H1 (cell line): ENCODE measurements at regions not wholly inside any gene's neighbourhood (a gene's known extent, or its start where the extent isn't known, plus 50 kb on each side); places are given as distances from the start of the nearest gene placed in this dataset.

Experiments used
- CHD7 ChIP-seq: fragments of 300-600 bp; sonication (generic); IDR thresholded peaks from 2 replicates; pipeline ENCODE4 v1.7.1; 2012; ENCODE audit warnings: low read length, moderate library complexity, mild to moderate bottlenecking, inconsistent platforms; ENCODE audit not compliant: insufficient replicate concordance
- HDAC2 ChIP-seq, 2 experiments: fragments of 300-600 bp in 1 of 2; sonication (generic) in 1 of 2; IDR thresholded peaks; 2 replicates each; pipeline ENCODE4 v1.6.1; 2011 to 2012; ENCODE audit warnings: low read depth in 2 of 2, low read length in 2 of 2, mild to moderate bottlenecking in 2 of 2, moderate library complexity in 2 of 2, borderline replicate concordance in 1 of 2, inconsistent platforms in 1 of 2

- TF ChIP-seq CHD7: no peak
- TF ChIP-seq HDAC2 (IDR thresholded peaks at IDR 0.05; ENCODE audit: borderline replicate concordance in 1 of 2, low read depth in 2 of 2, low read length in 2 of 2): no peak
Observed at GRCh38 chr19:20444202-20444885, 121.2 kb downstream of the ZNF737 start (continued).
